HEK293 (cell line): ENCODE measurements at regions not wholly inside any gene's neighbourhood (a gene's known extent, or its start where the extent isn't known, plus 50 kb on each side); places are given as distances from the start of the nearest gene placed in this dataset.

Experiments used
- CTCF ChIA-PET: fragments of 350-600 bp; formaldehyde crosslinking; extraction: SDS; loops from one replicate; lab custom pipeline; 2021; ENCODE audit warnings: antibody characterized with exemption; lab: Yijun Ruan, JAX
- POLR2A ChIA-PET: fragments of 300-600 bp; formaldehyde crosslinking; extraction: SDS; loops from one replicate; lab custom pipeline; 2020; ENCODE audit warnings: antibody characterized with exemption, inconsistent platforms; lab: Yijun Ruan, JAX
- H3K27ac ChIP-seq: fragments of 200-500 bp; sonication (Bioruptor generic); 2 replicates; pipeline ENCODE4 v1.5.1; 2014; ENCODE audit warnings: low read depth, low read length, control low read depth, inconsistent platforms; ENCODE audit errors: extremely low read depth
- H3K36me3 ChIP-seq, 2 experiments: fragments of 200-500 bp in 1 of 2; sonication (Bioruptor generic) in 1 of 2; 1 replicate in 1 of 2; 2 replicates in 1 of 2; pipeline ENCODE4 v1.5.1; 2014 to 2017; ENCODE audit warnings: inconsistent platforms in 2 of 2, low read length in 2 of 2; ENCODE audit not compliant: control insufficient read depth in 2 of 2, insufficient read depth in 1 of 2
- H3K4me1 ChIP-seq: fragments of 200-500 bp; sonication (Bioruptor generic); 2 replicates; pipeline ENCODE4 v1.5.1; 2014; ENCODE audit warnings: mild to moderate bottlenecking, low read length, inconsistent platforms; ENCODE audit not compliant: control insufficient read depth, insufficient read depth
- H3K4me3 ChIP-seq: 2 replicates; pipeline ENCODE4 v1.5.1; 2011; ENCODE audit warnings: low read depth, mild to moderate bottlenecking, control low read depth, low read length, moderate library complexity
- H3K9me3 ChIP-seq: fragments of 200-500 bp; sonication (Bioruptor generic); 2 replicates; pipeline ENCODE4 v1.5.1; 2014; ENCODE audit warnings: low read depth, low read length, inconsistent platforms; ENCODE audit not compliant: control insufficient read depth, insufficient read depth
- BCL11B ChIP-seq: fragments of 450-650 bp; formaldehyde crosslinking; IDR thresholded peaks from 2 replicates; pipeline ENCODE4 v1.5.1; 2016; ENCODE audit warnings: low read depth, missing biosample characterization, missing genetic modification characterization
- HOXC10 ChIP-seq: sonication (generic); formaldehyde crosslinking; IDR thresholded peaks from 2 replicates; pipeline ENCODE4 v1.8.1; 2023; ENCODE audit warnings: mild to moderate bottlenecking, missing genetic modification reagents
- REPIN1 ChIP-seq: fragments of 450-650 bp; formaldehyde crosslinking; IDR thresholded peaks from 2 replicates; pipeline ENCODE4 v1.5.1; 2017; ENCODE audit warnings: missing biosample characterization, missing genetic modification characterization, low read depth
- TCF7L2 ChIP-seq: IDR thresholded peaks from 2 replicates; pipeline ENCODE4 v1.6.1; 2011; ENCODE audit warnings: low read depth, mild to moderate bottlenecking, inconsistent platforms, low read length, moderate library complexity, borderline replicate concordance
- WT1 ChIP-seq: fragments of 450-650 bp; formaldehyde crosslinking; IDR thresholded peaks from 2 replicates; pipeline ENCODE4 v1.5.1; 2016; ENCODE audit warnings: missing biosample characterization, missing genetic modification characterization
- ZBTB8A ChIP-seq: fragments of 450-650 bp; formaldehyde crosslinking; IDR thresholded peaks from 2 replicates; pipeline ENCODE4 v1.5.1; 2016; ENCODE audit warnings: missing biosample characterization, missing genetic modification characterization
- ZIC2 ChIP-seq: fragments of 450-650 bp; formaldehyde crosslinking; IDR thresholded peaks from 2 replicates; pipeline ENCODE4 v1.5.1; 2016; ENCODE audit warnings: missing biosample characterization, missing genetic modification characterization
- ZNF114 ChIP-seq: fragments of 450-650 bp; formaldehyde crosslinking; IDR thresholded peaks from 2 replicates; pipeline ENCODE4 v1.5.0; 2017; ENCODE audit warnings: missing biosample characterization, missing genetic modification characterization
- ZNF175 ChIP-seq: fragments of 450-650 bp; formaldehyde crosslinking; IDR thresholded peaks from 2 replicates; pipeline ENCODE4 v1.5.1; 2016; ENCODE audit warnings: missing biosample characterization, missing genetic modification characterization
- ZNF433 ChIP-seq: fragments of 450-650 bp; formaldehyde crosslinking; IDR thresholded peaks from 2 replicates; pipeline ENCODE4 v1.5.1; 2016; ENCODE audit warnings: missing biosample characterization, missing genetic modification characterization, low read depth
- ZNF513 ChIP-seq: fragments of 450-650 bp; IDR thresholded peaks from 2 replicates; pipeline ENCODE4 v1.5.1; 2018; ENCODE audit warnings: missing biosample characterization, missing genetic modification characterization
- ZNF555 ChIP-seq: fragments of 450-650 bp; formaldehyde crosslinking; conservative IDR thresholded peaks from 2 replicates; pipeline ENCODE4 v1.5.1; 2017; ENCODE audit warnings: missing biosample characterization, mild to moderate bottlenecking, missing genetic modification characterization, inconsistent platforms
- ZNF621 ChIP-seq: fragments of 450-650 bp; formaldehyde crosslinking; IDR thresholded peaks from 2 replicates; pipeline ENCODE4 v1.5.1; 2017; ENCODE audit warnings: missing biosample characterization, missing genetic modification characterization
- ZNF660 ChIP-seq: fragments of 450-650 bp; IDR thresholded peaks from 2 replicates; pipeline ENCODE4 v1.5.1; 2018; ENCODE audit warnings: missing biosample characterization, mild to moderate bottlenecking, missing genetic modification characterization
- ZNF76 ChIP-seq: fragments of 450-650 bp; formaldehyde crosslinking; IDR thresholded peaks from 2 replicates; pipeline ENCODE4; 2016; ENCODE audit warnings: low read depth, missing biosample characterization, missing genetic modification characterization, borderline replicate concordance
- TF ChIP-seq, protein P1 (sequence below): fragments of 450-650 bp; formaldehyde crosslinking; IDR thresholded peaks from 2 replicates; pipeline ENCODE4 v1.5.1; 2016; ENCODE audit warnings: missing biosample characterization, missing genetic modification characterization
- TF ChIP-seq, protein P2 (sequence below): fragments of 450-650 bp; formaldehyde crosslinking; IDR thresholded peaks from 2 replicates; pipeline ENCODE4 v1.5.1; 2017; ENCODE audit warnings: missing biosample characterization, missing genetic modification characterization

GRCh38 chr5:57680686-57681085 is 198.1 kb upstream of the ACTBL2 start:
- Histone ChIP-seq H3K4me3 (no peak overlapping the region), H3K9me3 (no peaks in the 10 kb centered on the region), H3K36me3 (no peaks in the 10 kb centered on the region), H3K27ac (no peak overlapping the region)
- CTCF ChIA-PET, result no interaction called here
- TF ChIP-seq, protein P1, sequence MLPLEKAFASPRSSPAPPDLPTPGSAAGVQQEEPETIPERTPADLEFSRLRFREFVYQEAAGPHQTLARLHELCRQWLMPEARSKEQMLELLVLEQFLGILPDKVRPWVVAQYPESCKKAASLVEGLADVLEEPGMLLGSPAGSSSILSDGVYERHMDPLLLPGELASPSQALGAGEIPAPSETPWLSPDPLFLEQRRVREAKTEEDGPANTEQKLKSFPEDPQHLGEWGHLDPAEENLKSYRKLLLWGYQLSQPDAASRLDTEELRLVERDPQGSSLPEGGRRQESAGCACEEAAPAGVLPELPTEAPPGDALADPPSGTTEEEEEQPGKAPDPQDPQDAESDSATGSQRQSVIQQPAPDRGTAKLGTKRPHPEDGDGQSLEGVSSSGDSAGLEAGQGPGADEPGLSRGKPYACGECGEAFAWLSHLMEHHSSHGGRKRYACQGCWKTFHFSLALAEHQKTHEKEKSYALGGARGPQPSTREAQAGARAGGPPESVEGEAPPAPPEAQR (tag by site-specific recombination), result no peak
- TF ChIP-seq, all 188 proteins: peak for 0
- H3K4me1 ChIP-seq, result 0 out of 2 replicates have a peak, but pooled peaks cover 7% of the 10 kb centered on the region
- POLR2A ChIA-PET, result no interaction called here

DNA sequence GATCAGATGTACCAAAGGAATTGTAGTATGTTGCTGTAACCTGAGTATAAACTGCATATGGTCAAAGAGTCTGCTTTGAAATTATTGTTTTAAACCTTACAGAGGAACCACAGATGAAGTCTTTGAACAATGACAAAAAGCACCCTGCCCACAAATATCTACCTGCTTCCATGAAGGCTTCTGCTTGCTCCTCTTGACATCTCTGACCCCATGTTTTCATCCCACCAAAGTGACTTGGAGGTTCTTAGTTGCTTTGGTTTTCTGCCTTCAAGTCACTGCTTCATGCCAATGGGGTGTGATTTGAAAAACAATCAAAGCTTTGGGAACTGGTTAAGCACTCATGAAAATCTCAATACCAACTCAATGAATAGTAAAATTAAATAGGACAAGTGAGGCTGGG is 194.6 kb upstream of the ACTBL2 start:
- Histone ChIP-seq H3K36me3 (no peaks in the 10 kb centered on the region), H3K4me3 (no peak overlapping the region), H3K4me1 (0 out of 2 replicates have a peak, but pooled peaks cover 7% of the 10 kb centered on the region), H3K9me3 (no peaks in the 10 kb centered on the region), H3K27ac (no peak overlapping the region)
- POLR2A ChIA-PET, result no interaction called here
- CTCF ChIA-PET, result no interaction called here
- TF ChIP-seq REPIN1 (tag by site-specific recombination), result no peak
- no peak for TF ChIP-seq ZBTB8A (tag by site-specific recombination)
- TF ChIP-seq ZNF175 (tag by site-specific recombination), result no peak
- no peak for TF ChIP-seq WT1 (tag by site-specific recombination)
- TF ChIP-seq BCL11B (tag by site-specific recombination), result no peak
- TF ChIP-seq ZNF114 (tag by site-specific recombination), result no peak
- TF ChIP-seq, protein P2, sequence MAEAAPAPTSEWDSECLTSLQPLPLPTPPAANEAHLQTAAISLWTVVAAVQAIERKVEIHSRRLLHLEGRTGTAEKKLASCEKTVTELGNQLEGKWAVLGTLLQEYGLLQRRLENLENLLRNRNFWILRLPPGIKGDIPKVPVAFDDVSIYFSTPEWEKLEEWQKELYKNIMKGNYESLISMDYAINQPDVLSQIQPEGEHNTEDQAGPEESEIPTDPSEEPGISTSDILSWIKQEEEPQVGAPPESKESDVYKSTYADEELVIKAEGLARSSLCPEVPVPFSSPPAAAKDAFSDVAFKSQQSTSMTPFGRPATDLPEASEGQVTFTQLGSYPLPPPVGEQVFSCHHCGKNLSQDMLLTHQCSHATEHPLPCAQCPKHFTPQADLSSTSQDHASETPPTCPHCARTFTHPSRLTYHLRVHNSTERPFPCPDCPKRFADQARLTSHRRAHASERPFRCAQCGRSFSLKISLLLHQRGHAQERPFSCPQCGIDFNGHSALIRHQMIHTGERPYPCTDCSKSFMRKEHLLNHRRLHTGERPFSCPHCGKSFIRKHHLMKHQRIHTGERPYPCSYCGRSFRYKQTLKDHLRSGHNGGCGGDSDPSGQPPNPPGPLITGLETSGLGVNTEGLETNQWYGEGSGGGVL (tag by site-specific recombination), result no peak
- no peak for TF ChIP-seq ZNF433 (tag by site-specific recombination)
- no peak for TF ChIP-seq ZNF76 (tag by site-specific recombination)
- TF ChIP-seq ZNF513 (tag by site-specific recombination), result no peak
- no peak for TF ChIP-seq ZNF621 (tag by site-specific recombination)
- no peak for TF ChIP-seq HOXC10
- TF ChIP-seq ZNF555, result no peak

DNA sequence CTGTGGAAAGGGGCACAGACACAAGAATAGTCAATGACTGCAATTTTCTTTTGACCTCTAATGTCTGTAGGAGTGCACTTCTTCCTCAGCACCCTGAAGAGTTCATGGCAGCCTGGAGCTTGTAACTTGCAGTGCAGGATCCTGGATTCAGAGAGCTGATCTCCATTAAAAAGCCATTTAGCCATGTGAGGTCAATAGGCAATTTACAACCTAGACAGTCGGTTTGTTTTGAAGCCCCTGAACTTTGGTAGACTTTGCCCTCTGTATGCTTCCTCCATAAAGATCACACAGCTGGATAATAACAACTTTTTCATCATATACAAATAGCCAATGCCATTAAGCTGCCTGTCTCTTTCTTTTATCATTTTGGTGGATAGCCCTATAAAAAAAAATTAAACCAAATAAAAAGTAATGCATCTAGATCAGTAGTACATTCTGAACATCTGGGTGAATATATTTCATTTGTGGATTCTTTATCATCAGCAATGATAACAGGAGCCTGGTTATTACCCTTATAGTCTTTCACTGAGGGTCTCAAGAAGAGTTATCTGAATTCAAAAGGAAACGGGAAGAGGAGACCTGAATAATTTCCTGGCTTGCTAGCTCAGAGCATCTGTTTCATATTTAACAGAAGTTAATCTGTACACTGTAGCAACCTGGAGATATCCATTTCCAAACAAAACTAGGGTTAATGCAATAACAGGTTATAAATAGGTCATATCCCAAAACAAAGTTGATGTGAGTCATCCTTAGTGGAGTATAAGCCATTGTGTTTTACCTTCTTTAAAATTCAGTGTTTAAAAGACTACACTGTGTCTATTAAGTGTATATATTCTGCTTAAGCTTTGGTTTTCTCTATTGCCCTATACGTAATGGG is 193.8 kb upstream of the ACTBL2 start:
- CTCF ChIA-PET, result interaction anchor here (0.9 to 1.4 kb wide), 2 partner anchors 10 to 12 kb away, joined by 3 to 6 read pairs; no protein-coding TSS in a partner anchor

More for the DNA sequence above, 193.8 kb upstream of the ACTBL2 start:
- TF ChIP-seq ZIC2, result peak; percentile 88
- no peak for TF ChIP-seq ZNF660 (tag by site-specific recombination)
- TF ChIP-seq TCF7L2, result peak; percentile 80
- Histone ChIP-seq H3K4me1 (0 out of 2 replicates have a peak, but pooled peaks cover 7% of the 10 kb centered on the region), H3K4me3 (no peak overlapping the region), H3K27ac (no peak overlapping the region), H3K9me3 (no peaks in the 10 kb centered on the region), H3K36me3 (no peaks in the 10 kb centered on the region)
- POLR2A ChIA-PET, result no interaction called here
